ENCODE measurements at regions not wholly inside any gene's neighbourhood (a gene's known extent, or its start where the extent isn't known, plus 50 kb on each side); places are given as distances from the start of the nearest gene placed in this dataset.
"Not testable (repeated sequence)": the region's sequence is repeated elsewhere in the genome, so short reads cannot be mapped to it uniquely, and the experiment has no call there.

GRCh38 chrX:66902081-66902480 lies 263.2 kb upstream of the EDA2R start:
- DNase-seq = no peak

DNA sequence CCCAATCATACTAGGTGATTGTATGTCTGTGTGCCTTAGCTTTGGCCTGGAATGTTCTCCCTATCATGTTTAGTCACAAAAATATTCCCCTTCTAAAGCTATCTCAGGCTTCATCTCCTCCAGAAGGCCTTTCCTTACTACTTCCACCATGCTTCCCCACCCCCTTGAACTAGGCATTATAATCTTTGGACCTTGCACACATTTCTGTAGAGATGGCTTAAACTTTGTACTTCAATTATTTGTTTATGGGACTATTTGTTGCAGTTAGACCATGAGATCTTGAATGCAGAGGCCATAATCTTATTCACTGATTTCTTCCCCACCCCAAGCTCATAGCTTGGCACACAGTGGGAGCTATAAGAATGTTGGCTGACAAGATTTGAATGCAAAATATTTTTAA lies 262.0 kb upstream of the EDA2R start:
- DNase-seq = no peak

DNA sequence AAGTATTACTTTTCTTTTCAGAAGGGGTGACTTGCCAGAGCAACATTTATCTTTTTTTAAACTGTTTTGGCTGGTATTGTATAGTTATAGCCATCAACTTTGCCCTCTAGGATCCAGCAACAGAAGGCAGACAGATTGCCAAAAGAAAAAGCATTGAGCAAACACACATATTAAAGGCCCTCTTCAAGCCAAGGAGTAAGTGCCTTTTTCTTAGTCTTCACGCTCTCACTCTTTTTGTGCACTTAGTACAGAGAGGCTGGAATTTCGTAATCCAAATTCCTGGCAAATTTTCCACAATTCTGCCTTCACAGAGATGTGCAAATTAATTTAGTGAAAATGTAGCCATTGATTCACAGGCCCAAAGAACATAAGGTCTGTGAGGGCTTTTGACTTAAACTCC lies 253.1 kb upstream of the EDA2R start:
- no peak for DNase-seq

- no peak for DNase-seq
Observed at GRCh38 chrX:66889418-66889817, 250.5 kb upstream of the EDA2R start.

DNA sequence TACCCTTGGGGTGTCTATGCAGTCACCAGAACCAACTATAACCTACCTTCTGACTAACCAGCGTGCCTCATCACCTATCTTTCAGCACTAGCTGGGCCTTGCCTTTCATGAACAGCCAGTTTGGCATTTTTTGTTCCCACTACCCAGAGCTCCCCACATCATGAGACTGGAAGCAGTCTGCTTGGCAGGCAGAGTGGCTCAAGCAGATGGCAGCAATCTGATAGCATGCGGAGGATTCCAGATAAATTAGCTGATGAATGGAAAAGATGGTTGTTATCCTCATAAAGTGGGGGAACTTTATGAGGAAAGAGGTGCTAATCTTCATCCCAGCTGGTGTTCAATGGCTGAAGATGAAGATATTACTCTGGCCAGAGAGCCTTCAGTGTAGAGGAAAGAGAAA lies 243.2 kb upstream of the EDA2R start:
- DNase-seq = no peak

DNA sequence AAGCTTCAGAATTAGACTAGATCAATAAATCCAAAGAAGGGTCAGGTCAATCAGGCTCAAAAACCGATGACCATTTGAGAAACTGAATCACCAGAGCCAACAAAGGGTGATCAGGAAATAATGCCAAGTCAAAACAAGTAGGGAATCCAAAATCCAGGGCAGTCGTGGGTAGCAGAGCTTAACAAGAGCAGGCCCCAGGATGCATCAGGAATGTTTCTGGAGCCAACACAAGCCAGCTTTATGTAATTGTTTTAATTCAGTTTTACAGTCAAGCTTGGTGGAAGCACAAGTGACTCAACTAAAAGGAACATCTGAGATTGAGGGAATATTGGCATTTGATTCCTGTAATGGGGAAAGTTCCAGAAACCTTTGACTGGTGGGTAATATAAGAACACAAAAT lies 237.9 kb upstream of the EDA2R start:
- no peak for DNase-seq

DNA sequence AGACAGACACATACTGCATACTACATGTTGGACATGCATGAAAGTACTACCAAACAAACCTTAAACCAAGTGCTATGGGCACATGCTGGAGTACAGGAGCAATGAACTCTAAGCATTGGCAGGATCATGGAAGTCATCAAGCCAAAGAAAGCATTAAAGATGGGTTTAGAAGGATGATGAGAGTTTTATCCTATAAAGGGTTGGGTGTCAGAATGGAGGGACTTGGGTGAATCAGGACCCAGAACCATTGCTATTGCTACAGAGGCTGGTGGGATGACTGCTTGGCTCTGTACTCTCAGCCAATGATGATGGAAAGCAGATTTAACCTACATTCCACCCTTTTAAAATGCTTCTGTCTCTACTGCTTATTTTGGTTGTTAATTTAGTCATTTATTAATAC lies 233.9 kb upstream of the EDA2R start:
- no peak for DNase-seq

GRCh38 chrX:66863721-66864120 lies 224.8 kb upstream of the EDA2R start:
- DNase-seq = no peak

GRCh38 chrX:66833426-66833825 lies 194.5 kb upstream of the EDA2R start:
- DNase-seq = no peak

DNA sequence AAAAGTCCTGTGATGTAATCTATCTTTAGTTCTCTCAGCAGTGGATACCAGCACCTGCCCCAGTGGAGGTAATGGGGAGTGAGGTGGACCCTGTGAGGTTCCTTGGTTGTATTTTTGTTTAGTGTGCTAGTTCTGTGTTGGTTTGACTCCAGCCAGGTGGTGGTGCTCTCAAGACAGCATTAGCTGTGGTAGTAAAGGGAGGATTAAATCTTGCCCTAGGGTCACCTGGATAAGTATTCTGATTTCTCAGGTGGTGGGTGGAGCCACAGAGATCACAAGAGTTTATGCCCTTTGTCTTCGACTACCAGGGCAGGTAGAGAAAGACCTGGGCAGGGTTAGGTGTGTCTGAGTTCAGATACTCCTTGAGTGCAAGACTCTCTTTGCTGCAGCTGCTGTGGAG lies 176.3 kb upstream of the EDA2R start:
- DNase-seq = no peak

GRCh38 chrX:66794514-66794913 lies 155.6 kb upstream of the EDA2R start:
- not testable (repeated sequence) for DNase-seq

DNA sequence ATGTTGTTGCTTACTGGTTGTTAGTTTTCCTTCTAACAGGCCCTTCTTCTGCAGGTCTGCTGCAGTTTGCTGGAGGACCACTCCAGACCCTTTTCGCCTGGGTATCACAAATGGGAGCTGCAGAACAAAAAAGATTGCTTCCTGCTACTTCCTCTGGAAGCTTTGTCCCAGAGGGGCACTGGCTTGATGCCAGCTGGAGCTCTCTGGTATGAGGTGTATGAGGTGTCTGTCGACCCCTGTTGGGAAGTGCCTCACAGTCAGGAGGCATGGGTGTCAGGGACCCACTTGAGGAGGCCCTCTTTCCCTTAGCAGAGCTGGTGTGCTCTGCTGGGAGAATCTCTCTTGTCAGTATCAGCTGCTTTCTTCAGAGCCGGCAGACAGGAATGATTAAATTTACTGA lies 127.4 kb upstream of the EDA2R start:
- DNase-seq = no peak

GRCh38 chrX:66760651-66761050 lies 121.8 kb upstream of the EDA2R start:
- DNase-seq = no peak

DNA sequence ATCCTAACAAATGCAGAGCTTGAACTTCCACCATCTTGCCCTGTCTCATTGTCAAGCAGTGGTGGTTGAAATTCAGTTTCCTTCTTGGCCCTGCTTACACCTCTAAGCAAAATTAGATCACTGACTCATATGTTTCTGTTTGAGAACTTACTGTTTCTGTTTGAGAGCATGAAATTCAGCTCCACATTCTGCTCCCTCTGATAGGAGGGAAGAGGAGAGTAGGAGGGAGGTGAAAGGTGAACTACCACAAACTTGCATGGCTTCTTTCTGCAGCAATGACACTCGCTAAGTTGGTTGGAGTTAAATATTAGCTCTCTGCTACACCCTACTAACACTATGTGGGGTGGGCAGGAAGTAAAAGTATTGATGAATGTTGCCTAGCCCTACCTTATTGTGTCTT lies 117.8 kb upstream of the EDA2R start:
- DNase-seq = no peak

GRCh38 chrX:66751136-66751782 lies 112.4 kb upstream of the EDA2R start:
- DNase-seq = no peak

- not testable (repeated sequence) for DNase-seq
Observed at GRCh38 chrX:66744519-66744918, 105.6 kb upstream of the EDA2R start.

- no peak for DNase-seq
Observed at GRCh38 chrX:66731398-66731797, 92.5 kb upstream of the EDA2R start.

DNA sequence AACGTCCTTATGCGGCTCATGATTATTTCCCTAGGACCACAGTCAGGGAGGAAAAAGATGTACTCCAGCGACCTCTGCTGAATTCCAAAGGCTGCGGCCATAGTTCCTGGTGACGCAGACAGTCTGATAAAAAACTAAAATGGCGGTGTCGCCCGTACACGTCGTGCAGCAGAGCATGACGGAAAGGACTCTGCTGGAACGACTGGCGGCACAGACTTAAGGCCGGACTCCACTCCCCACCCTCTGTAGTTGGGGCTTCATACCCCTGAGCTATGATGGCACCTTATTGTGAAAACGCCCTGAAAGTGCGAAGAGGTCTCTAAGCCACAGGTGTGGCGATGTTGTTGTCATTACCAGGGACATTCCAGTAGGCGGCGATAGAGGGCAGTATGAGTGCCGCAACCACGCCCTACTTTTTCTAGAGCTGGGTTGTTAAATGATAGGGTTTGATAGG lies 90.0 kb upstream of the EDA2R start:
- DNase-seq = peak; percentile 2

DNA sequence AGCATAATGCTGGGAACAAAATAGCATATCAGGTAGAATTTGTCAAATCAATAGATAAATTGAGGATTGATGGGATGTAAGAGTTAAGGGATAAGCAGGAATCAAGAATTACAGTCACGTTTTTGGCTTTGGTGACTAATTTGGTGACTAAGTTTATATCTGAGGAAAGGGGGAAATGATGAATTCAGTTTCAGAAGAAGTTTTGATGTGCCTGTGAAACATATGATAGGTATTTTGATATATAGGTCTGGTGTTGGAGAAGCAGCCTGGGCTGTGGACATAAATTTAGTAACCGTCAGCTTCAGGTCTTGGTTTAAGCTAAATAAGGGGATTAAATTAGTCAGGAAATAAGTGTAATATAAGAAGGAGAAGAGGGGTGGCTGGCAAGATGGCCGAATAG lies 79.0 kb upstream of the EDA2R start:
- no peak for DNase-seq

DNA sequence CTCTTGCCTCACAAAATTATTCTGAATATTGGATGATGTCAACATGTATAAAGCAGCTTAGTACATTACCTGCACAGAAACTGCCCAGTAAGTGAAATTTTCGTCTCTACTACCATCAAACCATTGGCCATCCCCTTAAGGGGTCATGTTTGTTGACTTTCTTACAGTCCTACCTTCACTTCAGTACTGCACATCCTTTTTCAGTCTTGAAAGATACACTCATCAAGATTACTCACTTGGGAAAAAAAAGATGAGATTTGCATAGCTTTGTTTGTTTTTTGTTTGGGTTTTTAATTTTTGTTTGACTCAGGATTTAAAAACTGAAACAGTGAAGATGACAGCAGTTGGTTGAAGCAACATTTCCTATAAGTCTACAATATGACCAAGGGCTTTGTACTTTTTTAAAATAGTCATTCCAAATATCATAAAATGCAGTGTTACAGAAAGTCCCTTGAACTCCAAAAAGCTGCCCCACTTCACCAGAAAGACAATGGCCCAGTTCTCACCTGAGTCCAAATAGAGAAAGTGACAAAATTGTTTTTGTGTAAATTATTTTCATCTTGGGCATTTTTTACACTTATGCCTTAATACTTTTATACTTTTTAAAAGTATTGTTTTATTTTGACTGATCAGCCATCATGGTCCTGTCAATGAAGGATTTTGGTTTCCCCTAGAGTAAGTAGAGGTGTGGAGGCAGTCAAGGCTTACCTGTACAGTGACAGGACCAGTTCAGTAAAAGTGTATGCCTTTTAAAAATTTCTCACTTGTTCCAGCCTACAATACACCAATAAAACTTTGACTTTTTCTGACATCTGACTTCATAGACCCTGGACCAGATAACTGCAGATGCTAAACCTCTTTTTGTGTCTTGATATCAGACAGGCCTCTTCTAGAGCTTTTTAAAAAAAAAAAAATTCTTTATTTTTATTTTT lies 59.7 kb upstream of the EDA2R start:
- no peak for DNase-seq

DNA sequence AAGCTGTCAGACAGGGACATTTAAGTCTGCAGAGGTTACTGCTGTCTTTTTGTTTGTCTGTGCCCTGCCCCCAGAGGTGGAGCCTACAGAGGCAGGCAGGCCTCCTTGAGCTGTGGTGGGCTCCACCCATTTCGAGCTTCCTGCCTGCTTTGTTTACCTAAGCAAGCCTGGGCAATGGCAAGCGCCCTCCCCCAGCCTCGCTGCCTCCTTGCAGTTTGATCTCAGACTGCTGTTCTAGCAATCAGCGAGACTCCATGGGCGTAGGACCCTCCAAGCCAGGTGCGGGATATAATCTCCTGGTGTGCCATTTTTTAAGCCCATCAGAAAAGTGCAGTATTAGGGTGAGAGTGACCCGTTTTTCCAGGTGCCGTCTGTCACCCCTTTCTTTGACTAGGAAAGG lies 53.6 kb upstream of the EDA2R start:
- not testable (repeated sequence) for DNase-seq

Data from NCI-H510A (cell line).